Renal cortical epithelial cell (primary cell): ENCODE measurements at regions not wholly inside any gene's neighbourhood (a gene's known extent, or its start where the extent isn't known, plus 50 kb on each side); places are given as distances from the start of the nearest gene placed in this dataset.
"Not testable (repeated sequence)": the region's sequence is repeated elsewhere in the genome, so short reads cannot be mapped to it uniquely, and the experiment has no call there.

Experiments used
- DNase-seq: peaks from one replicate; pipeline ENCODE4 v3.0.0-alpha.2; 2011; ENCODE audit warnings: low read depth

DNA sequence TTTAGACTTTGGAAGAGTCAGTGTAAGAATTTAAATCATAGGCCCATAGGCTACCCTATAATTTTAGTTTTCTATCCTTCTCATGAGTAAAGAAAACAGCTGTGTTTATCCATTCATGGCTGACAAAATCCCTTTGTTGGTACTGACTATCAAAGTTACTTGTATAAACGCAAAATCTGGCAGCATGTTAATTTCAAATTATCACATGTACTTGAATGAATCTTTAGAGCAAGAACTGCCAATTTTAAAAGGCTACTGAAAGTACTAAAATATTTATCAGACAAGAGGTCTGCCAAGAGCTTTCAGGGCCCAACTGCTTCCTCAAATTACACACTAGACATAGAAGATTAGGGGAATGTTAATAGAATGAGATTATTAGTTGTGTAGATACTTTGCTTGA lies 66.6 kb downstream of the MYL12B start:
- no peak for DNase-seq

GRCh38 chr18:3329471-3329870 lies 67.5 kb downstream of the MYL12B start:
- no peak for DNase-seq

GRCh38 chr18:3329872-3330271 lies 67.9 kb downstream of the MYL12B start:
- DNase-seq, result no peak

DNA sequence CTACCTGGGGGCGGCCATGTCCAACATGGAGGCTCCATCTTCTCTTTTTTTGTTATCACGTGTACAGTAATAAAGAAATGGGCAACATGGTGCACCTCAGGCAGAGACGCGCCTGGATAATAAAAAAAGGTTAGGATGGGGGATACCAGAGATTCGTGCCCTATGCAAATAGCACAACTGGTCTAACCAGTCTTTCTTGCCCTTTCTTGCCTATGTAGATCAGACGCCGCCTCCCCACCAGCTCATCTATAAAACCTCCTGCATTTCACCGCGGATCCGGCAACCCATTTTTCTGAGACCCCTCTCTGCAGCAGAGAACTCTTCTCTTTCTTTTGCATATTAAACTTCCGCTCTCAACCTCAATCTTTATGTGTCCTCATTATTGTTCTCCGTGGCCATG lies 68.7 kb downstream of the MYL12B start:
- DNase-seq, result no peak

GRCh38 chr18:3332376-3332775 lies 70.4 kb downstream of the MYL12B start:
- no peak for DNase-seq

- no peak for DNase-seq
Observed at GRCh38 chr18:3333056-3333720, 71.3 kb downstream of the MYL12B start.

GRCh38 chr18:3333721-3334386 lies 71.9 kb downstream of the MYL12B start:
- DNase-seq, result no peak

- no peak for DNase-seq
Observed at GRCh38 chr18:3340015-3340681, 78.2 kb downstream of the MYL12B start.

- DNase-seq, result peak; percentile 84
Observed at GRCh38 chr18:3340682-3341097, 78.8 kb downstream of the MYL12B start.

DNA sequence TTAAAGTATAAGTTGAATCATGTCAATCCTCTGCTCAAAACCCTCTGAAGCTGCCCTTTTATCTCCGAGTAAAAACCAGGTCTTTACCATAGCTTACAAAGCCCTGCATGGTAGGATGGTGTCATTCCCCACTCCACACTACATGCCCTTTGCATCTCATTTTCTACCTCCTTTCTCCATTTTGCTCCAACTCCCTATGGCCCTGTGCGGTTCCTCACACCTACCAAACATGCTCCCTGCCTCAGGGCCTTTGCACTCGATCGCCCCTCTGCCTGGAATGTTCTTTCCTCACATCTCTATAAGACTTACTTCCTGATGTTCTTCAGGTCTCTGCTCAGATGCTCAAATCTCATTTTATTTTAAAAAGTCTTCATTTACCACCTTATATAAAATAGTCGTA lies 80.7 kb downstream of the MYL12B start:
- DNase-seq, result no peak

GRCh38 chr18:3345452-3345851 lies 83.5 kb downstream of the MYL12B start:
- no peak for DNase-seq

- no peak for DNase-seq
Observed at GRCh38 chr18:3345885-3346284, 84.0 kb downstream of the MYL12B start.

DNA sequence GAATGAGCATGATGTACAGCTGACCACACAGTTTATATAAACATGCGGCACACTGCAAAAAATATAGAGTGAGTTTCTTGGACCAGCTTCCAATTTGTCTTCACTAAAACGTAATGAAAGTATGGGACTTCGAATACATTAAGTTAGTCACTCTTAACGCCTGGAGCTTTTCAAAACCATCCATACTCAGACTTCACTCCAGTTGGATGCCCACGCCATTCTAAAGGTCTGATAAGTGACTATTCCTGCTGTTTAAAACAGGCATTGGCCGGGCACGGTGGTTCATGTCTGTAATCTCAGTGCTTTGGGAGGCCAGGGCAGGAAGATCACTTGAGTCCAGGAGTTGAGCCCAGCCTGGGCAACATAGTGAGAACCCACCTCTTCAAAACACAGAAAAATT lies 84.6 kb downstream of the MYL12B start:
- no peak for DNase-seq

- no peak for DNase-seq
Observed at GRCh38 chr18:3347286-3347803, 85.4 kb downstream of the MYL12B start.

DNA sequence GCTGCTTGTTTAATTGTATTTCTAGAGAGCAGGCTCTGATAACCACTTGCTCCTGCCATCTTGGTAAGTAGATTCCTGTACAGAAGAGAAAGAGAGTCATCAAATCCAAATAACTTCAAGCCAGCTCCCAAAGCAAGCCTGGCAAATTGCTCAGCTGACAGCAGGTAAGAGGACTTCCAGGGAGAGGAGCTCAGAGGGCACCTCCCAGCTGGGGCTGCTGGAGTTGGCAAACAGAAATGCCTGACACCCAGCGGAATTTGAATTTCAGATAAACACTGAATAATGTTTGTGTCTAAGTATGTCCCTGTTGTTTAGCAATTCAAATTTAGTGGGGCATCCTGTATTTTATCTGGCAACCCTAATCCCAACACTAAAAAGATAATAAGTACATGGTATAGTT lies 86.2 kb downstream of the MYL12B start:
- no peak for DNase-seq

DNA sequence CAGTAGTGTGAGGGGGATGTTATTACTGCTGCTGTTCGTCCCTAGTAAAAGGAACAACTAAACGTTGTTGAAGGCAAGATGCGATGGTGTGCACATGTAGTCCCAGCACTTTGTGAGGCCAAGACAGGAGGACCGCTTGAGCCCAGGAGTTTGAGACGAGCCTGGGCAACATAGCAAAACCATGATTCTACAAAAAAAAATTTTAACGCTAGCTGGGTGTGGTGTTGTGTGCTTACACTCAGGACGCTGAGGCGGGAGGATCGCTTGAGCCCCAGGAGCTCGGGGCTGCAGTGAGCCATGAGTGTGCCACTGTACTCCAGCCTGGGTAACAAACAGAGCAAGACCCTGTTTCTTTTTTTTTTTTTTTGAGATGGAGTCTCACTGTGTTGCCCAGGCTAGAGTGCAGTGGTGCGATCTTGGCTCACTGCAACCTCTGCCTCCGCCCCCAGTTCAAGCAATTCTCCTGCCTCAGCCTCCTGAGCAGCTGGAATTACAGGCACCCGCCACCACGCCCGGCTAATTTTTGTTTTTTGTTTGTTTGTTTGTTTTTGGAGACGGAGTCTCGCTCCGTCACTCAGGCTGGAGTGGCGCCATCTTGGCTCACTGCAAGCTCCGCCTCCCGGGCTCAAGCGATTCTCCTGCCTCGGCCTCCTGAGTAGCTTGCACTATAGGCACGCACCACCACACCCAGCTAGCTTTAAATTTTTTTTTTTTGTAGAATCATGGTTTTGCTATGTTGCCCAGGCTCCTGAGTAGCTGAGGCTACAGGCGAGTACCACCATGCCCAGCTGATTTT lies 87.3 kb downstream of the MYL12B start:
- not testable (repeated sequence) for DNase-seq

- no peak for DNase-seq
Observed at GRCh38 chr18:3350021-3350420, 88.1 kb downstream of the MYL12B start.

- DNase-seq, result peak; percentile 79
Observed at GRCh38 chr18:3350566-3351527, 88.9 kb downstream of the MYL12B start.

GRCh38 chr18:3354506-3354905 lies 92.6 kb downstream of the MYL12B start:
- DNase-seq, result no peak

- DNase-seq, result no peak
Observed at GRCh38 chr18:3356614-3357013, 93.4 kb upstream of the TGIF1 start.

GRCh38 chr18:3357516-3357915 lies 92.5 kb upstream of the TGIF1 start:
- DNase-seq, result no peak
